ENCODE measurements at regions not wholly inside any gene's neighbourhood (a gene's known extent, or its start where the extent isn't known, plus 50 kb on each side); places are given as distances from the start of the nearest gene placed in this dataset.

- no peak for DNase-seq (ENCODE audit: low read depth)
These were observed 256.4 kb downstream of the MEIS1 start for GRCh38 chr2:66691031-66691965.

GRCh38 chr2:66692521-66693054 lies 257.7 kb downstream of the MEIS1 start:
- no peak for DNase-seq (ENCODE audit: low read depth)

- no peak for DNase-seq (ENCODE audit: low read depth)
These were observed 258.4 kb downstream of the MEIS1 start for GRCh38 chr2:66693076-66693965.

- DNase-seq (ENCODE audit: low read depth): no peak
These were observed 259.3 kb downstream of the MEIS1 start for GRCh38 chr2:66694087-66694860.

GRCh38 chr2:66695226-66695735 lies 260.4 kb downstream of the MEIS1 start:
- no peak for DNase-seq (ENCODE audit: low read depth)

- no peak for DNase-seq (ENCODE audit: low read depth)
These were observed 261.4 kb downstream of the MEIS1 start for GRCh38 chr2:66696374-66696773.

GRCh38 chr2:66696886-66697285 lies 262.0 kb downstream of the MEIS1 start:
- no peak for DNase-seq (ENCODE audit: low read depth)

GRCh38 chr2:66697366-66697765 lies 262.4 kb downstream of the MEIS1 start:
- DNase-seq (ENCODE audit: low read depth): no peak

GRCh38 chr2:66698091-66698490 lies 263.2 kb downstream of the MEIS1 start:
- no peak for DNase-seq (ENCODE audit: low read depth)

GRCh38 chr2:66698576-66699239 lies 263.8 kb downstream of the MEIS1 start:
- DNase-seq (ENCODE audit: low read depth): no peak

- no peak for DNase-seq (ENCODE audit: low read depth)
These were observed 264.5 kb downstream of the MEIS1 start for GRCh38 chr2:66699416-66699792.

- DNase-seq (ENCODE audit: low read depth): peak; percentile 2
These were observed 265.1 kb downstream of the MEIS1 start for GRCh38 chr2:66699793-66700676.

GRCh38 chr2:66700677-66701066 lies 265.7 kb downstream of the MEIS1 start:
- DNase-seq (ENCODE audit: low read depth): no peak

GRCh38 chr2:66701251-66701650 lies 266.3 kb downstream of the MEIS1 start:
- no peak for DNase-seq (ENCODE audit: low read depth)

GRCh38 chr2:66701656-66702055 lies 266.7 kb downstream of the MEIS1 start:
- no peak for DNase-seq (ENCODE audit: low read depth)

GRCh38 chr2:66702301-66702700 lies 267.4 kb downstream of the MEIS1 start:
- DNase-seq (ENCODE audit: low read depth): no peak

GRCh38 chr2:66704786-66705185 lies 269.9 kb downstream of the MEIS1 start:
- DNase-seq (ENCODE audit: low read depth): no peak

- DNase-seq (ENCODE audit: low read depth): no peak
These were observed 279.7 kb downstream of the MEIS1 start for GRCh38 chr2:66714610-66715009.

- DNase-seq (ENCODE audit: low read depth): no peak
These were observed 282.4 kb downstream of the MEIS1 start for GRCh38 chr2:66717218-66717905.
